Activated T-helper 1 cell treated with anti-CD3 and anti-CD28 coated beads, Interleukin-12 subunit alpha, Interleukin-12 subunit beta, Interleukin-2, Interleukin-4 antibody, amounts not matched to agents 30 ng/mL and 10 ng/mL and 1 ng/mL, durations not matched to agents 14 hours and 24 hours and 36 hours (primary cell): ENCODE measurements at regions not wholly inside any gene's neighbourhood (a gene's known extent, or its start where the extent isn't known, plus 50 kb on each side); places are given as distances from the start of the nearest gene placed in this dataset.

Experiments used
- DNase-seq: peaks from one replicate; pipeline ENCODE4 v3.0.0; 2021; ENCODE audit warnings: low spot score
- H3K27ac Mint-ChIP-seq: one replicate; pipeline ENCODE4 v1.8.0; 2021; ENCODE audit warnings: mild to moderate bottlenecking, mixed read lengths
- H3K27me3 Mint-ChIP-seq: one replicate; pipeline ENCODE4 v1.8.0; 2022; ENCODE audit warnings: mild to moderate bottlenecking, moderate library complexity, mixed read lengths; ENCODE audit not compliant: insufficient read depth
- H3K36me3 Mint-ChIP-seq: one replicate; pipeline ENCODE4 v1.8.0; 2021; ENCODE audit warnings: low read depth, mixed read lengths
- H3K4me1 Mint-ChIP-seq: one replicate; pipeline ENCODE4 v1.8.0; 2021; ENCODE audit warnings: low read depth, mixed read lengths
- H3K4me3 Mint-ChIP-seq: one replicate; pipeline ENCODE4 v1.8.0; 2021; ENCODE audit warnings: mild to moderate bottlenecking, moderate library complexity, mixed read lengths
- H3K9me3 Mint-ChIP-seq: one replicate; pipeline ENCODE4 v1.8.0; 2021; ENCODE audit warnings: mixed read lengths
- intact Hi-C: fragments of 100-400 bp; cut with micrococcal nuclease; formaldehyde crosslinking; loops from one replicate; pipeline ENCODE4 v1.15.1; 2024

DNA sequence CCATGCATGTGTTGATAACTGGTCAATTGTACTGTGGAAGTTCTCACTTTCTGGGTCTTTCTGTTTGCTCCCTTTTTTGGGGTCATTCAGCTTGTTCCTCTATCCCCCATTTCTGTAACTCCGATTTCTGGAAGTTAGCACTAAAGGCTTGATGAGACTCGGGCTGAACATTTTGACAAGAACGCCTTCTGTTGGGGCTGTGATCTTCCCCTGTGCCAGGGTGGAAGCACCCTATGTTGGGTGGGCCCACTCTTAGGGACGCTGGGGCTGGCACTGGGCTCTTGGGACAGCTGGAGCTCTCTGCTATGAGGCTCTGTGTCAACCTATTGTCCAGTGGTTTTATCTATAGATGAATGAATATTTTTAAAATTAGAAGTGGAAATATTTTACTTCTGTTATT lies 60.1 kb upstream of the FRMD1 start:
- Mint-ChIP-seq H3K36me3 (no peaks in the 10 kb centered on the region), H3K4me3 (no peak overlapping the region), H3K4me1 (no peaks in the 10 kb centered on the region), H3K27me3 (peaks cover 18% of the 10 kb centered on the region), H3K27ac (no peak overlapping the region), H3K9me3 (no peaks in the 10 kb centered on the region)
- no peak for DNase-seq
- intact Hi-C loops: no loop called here

DNA sequence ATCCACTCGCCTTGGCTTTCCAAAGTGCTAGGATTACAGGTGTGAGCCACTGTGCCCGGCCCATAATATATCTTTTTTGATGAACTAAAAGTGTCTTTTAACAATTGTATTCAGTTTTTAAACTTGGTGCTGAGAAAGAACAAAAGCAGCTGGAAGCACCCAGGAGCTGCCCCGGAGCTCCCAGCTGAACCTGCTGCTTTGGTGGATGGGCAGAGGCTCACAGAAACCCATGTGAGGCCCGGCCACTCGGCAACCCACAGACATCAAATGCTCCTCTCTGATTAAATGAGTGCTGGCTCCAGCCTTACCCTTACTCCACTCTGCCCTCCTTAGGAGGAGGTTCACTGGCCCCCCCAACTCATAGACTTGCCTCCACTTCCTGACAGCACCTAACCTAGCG lies 59.4 kb upstream of the FRMD1 start:
- intact Hi-C loops: no loop called here
- H3K4me3 Mint-ChIP-seq: no peak overlapping the region
- no peak overlapping the region for H3K27ac Mint-ChIP-seq
- no peaks in the 10 kb centered on the region for H3K9me3 Mint-ChIP-seq
- no peaks in the 10 kb centered on the region for H3K36me3 Mint-ChIP-seq
- H3K4me1 Mint-ChIP-seq: no peaks in the 10 kb centered on the region
- peaks cover 13% of the 10 kb centered on the region for H3K27me3 Mint-ChIP-seq
- no peak for DNase-seq

DNA sequence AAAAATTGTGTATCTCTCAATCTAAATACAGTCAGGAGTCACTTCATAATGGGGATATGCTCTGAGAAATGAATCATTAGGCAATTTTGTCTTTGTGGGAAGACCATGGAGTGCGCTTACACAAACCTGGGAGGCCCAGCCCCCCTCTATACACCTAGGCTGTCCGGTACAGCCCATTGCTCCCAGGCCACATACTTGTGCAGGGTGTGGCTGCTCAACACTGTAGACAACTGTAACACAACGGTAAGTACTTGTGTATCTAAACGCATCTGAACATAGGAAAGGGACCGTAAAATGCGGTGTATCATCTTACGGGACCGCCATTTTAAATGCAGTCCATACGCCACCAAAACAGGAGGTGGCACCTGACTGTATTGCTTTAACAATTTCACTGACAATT lies 58.0 kb upstream of the FRMD1 start:
- no peaks in the 10 kb centered on the region for H3K4me1 Mint-ChIP-seq
- H3K27ac Mint-ChIP-seq: no peak overlapping the region
- intact Hi-C loops: no loop called here
- H3K27me3 Mint-ChIP-seq: peaks cover 7% of the 10 kb centered on the region
- no peak for DNase-seq
- H3K4me3 Mint-ChIP-seq: no peak overlapping the region
- H3K36me3 Mint-ChIP-seq: no peaks in the 10 kb centered on the region
- H3K9me3 Mint-ChIP-seq: no peaks in the 10 kb centered on the region

DNA sequence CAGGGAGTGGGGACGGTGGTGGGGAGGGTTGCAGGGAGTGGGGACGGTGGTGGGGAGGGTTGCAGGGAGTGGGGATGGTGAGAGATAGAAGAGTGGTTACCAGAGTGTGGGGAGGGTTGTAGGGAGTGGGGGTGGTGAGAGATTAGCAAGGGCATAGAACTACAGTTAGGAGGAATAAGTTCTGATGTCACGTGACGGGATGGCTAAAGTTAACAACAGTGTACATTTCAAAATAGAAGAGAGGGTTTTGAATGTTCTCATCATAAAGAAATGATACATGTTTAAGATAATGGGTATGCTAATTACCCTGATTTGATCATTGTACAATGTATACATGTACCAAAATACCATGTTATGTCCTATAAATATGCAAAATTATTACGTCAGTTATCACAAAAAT lies 57.6 kb upstream of the FRMD1 start:
- no peak overlapping the region for H3K27ac Mint-ChIP-seq

DNA sequence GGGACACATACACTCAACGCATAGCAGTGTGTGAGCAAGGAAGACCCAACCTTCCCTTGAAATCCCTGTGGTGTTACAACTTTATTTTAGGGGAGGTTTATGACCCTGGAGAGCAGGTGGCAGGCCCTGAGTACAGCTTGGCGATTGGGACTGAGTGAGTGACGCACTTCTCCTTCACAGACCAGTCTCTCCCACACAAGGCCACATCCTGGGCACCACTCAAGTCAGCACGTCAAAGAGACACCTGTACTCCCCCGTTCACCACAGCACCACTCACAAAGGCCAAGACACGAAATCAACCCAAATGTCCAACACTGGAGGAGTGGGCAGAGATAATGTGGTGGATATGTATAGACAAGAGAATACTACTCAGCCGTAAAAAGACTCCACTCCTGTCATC lies 57.0 kb upstream of the FRMD1 start:
- Mint-ChIP-seq H3K27ac (no peak overlapping the region), H3K4me1 (no peaks in the 10 kb centered on the region), H3K27me3 (peaks cover 2% of the 10 kb centered on the region), H3K9me3 (no peaks in the 10 kb centered on the region), H3K36me3 (no peaks in the 10 kb centered on the region), H3K4me3 (no peak overlapping the region)
- DNase-seq: no peak
- intact Hi-C loops: no loop called here

More for the DNA sequence above, 57.6 kb upstream of the FRMD1 start:
- intact Hi-C loops: no loop called here
- Mint-ChIP-seq H3K9me3 (no peaks in the 10 kb centered on the region), H3K27me3 (peaks cover 3% of the 10 kb centered on the region), H3K36me3 (no peaks in the 10 kb centered on the region), H3K4me3 (no peak overlapping the region), H3K4me1 (no peaks in the 10 kb centered on the region)
- no peak for DNase-seq

DNA sequence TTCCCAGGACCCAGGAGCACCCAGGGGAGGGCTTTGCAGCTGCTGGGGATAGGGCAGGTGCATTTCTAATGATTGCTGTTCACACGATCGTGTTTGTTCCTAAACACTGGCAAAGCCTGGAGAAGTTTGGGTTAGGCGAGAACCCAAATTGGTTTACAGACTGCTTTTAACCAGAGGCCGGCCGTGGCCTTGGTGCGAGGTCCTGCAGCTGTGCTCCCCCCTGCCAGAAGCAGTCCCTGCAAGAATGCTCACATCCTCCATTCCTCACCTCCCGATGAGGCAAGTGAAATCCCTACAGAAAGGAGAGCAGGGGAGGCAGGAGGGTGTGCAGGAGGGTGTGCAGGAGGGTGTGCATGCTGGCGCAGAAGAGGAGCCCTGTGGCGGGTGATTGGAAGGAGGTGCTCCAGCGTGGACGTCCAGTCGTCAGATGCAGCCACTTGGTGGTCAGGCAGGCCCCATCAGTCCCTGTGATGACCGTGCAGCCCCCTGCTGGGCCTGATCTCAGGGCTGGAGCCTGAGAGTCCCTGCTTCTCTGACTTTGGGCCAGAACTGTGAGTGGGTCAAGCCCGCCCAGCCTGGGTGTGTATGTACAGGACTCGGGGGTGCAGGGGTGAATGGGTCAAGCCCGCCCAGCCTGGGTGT lies 55.7 kb upstream of the FRMD1 start:
- intact Hi-C loops: no loop called here
- DNase-seq: no peak
- no peaks in the 10 kb centered on the region for H3K9me3 Mint-ChIP-seq
- H3K36me3 Mint-ChIP-seq: no peaks in the 10 kb centered on the region
- no peak overlapping the region for H3K27ac Mint-ChIP-seq
- H3K27me3 Mint-ChIP-seq: no peaks in the 10 kb centered on the region
- H3K4me3 Mint-ChIP-seq: no peak overlapping the region
- no peaks in the 10 kb centered on the region for H3K4me1 Mint-ChIP-seq

DNA sequence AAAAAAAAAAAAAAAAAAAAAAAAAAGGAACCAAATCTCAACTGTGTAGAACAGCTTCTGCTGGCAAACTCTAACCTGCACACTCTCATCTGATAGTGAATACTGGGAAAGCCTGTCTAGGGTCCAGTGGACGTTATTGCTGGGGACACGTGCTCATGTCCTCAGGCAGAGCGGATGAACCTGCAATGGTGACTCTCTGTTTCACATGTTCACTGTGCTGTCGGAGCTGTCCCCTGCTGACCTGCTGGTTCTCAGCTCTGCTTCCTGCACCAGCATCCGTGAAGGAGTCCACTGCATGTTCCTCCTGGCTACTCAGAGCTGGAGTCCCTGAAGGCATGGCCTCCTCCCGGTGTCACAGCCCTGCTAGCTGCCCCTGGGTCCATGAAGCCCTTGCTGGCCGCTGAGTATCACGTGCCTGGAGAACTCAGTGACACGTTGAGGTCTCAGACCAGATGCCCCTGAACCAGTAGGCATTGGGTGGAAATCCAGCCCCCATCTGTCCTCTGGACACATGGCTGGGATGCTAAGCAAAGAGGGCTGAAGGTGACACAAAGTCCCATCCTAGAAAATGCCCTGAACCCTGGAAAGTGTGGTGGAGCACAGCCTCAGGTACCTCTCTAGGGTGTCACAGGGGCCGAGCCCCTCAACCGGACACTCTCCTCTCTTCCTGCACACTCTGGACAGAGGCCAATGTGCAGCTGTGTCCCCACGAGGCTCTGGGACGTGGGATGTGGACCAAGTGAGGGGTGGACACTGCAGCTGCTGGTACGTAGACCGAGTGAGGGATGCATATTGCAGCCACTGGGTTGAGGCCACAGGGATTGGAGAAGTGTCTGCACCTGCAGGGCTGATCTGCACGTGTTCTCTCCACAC lies 54.9 kb upstream of the FRMD1 start:
- no peak for DNase-seq
- no peak overlapping the region for H3K4me3 Mint-ChIP-seq
- intact Hi-C loops: no loop called here
- no peaks in the 10 kb centered on the region for H3K4me1 Mint-ChIP-seq
- H3K9me3 Mint-ChIP-seq: no peaks in the 10 kb centered on the region
- no peak overlapping the region for H3K27ac Mint-ChIP-seq
- no peaks in the 10 kb centered on the region for H3K36me3 Mint-ChIP-seq
- H3K27me3 Mint-ChIP-seq: no peaks in the 10 kb centered on the region

DNA sequence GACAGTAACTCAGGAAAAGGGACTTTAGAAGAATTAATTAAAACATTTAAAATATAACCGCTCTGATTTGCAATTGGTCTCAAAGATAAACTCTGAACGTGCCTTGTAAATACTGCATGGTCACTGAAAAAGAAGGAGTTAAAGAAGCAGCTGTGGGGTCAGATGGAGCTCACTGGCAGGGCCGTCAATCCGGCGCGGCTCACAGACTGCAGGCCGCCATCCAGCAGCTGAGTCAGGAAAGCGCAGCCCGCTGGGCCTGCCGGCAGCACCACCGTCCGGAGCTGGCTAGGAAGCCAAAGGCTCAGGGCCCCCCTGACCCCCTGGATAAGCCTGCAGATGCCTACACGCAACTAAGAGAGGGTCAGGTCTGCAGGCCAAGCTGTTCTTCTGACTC lies 54.2 kb upstream of the FRMD1 start:
- Mint-ChIP-seq H3K27ac (no peak overlapping the region), H3K9me3 (no peaks in the 10 kb centered on the region), H3K4me1 (no peaks in the 10 kb centered on the region), H3K4me3 (no peak overlapping the region), H3K27me3 (no peaks in the 10 kb centered on the region), H3K36me3 (no peaks in the 10 kb centered on the region)
- DNase-seq: no peak
- intact Hi-C loops: no loop called here

DNA sequence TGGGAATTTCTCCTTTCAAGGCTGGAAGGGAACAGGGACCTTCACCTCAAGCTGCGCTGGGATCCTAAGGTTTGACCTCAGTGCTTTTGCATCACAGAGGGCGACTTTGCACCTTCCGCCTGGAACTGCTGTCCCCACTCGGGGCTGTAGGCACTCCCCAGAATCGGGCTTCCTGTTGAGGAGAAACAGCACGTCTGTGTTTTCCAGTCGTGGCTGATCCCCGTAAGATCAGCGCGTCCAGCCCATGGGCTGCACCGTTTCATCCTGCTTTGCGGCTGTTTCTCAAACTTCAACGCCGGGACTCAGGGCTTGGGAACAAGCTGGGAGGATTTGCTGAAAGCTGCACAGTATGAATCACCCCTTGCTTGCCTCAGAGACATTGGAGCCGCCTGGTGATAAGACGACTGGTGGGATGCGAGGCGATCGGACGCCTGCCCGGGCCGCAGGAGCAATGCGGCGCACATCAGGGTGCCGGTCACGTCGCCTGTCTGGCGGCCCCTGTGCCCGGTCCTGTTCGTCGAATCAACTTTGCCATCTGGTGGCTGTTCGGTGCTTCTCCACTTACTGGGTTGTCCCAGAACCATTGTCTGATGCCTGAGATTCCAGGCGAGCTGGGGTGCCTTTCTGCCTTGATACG lies 53.6 kb upstream of the FRMD1 start:
- Mint-ChIP-seq H3K9me3 (no peaks in the 10 kb centered on the region), H3K27ac (no peak overlapping the region), H3K27me3 (no peaks in the 10 kb centered on the region), H3K4me1 (no peaks in the 10 kb centered on the region), H3K4me3 (no peak overlapping the region), H3K36me3 (no peaks in the 10 kb centered on the region)
- no peak for DNase-seq
- intact Hi-C loops: no loop called here

DNA sequence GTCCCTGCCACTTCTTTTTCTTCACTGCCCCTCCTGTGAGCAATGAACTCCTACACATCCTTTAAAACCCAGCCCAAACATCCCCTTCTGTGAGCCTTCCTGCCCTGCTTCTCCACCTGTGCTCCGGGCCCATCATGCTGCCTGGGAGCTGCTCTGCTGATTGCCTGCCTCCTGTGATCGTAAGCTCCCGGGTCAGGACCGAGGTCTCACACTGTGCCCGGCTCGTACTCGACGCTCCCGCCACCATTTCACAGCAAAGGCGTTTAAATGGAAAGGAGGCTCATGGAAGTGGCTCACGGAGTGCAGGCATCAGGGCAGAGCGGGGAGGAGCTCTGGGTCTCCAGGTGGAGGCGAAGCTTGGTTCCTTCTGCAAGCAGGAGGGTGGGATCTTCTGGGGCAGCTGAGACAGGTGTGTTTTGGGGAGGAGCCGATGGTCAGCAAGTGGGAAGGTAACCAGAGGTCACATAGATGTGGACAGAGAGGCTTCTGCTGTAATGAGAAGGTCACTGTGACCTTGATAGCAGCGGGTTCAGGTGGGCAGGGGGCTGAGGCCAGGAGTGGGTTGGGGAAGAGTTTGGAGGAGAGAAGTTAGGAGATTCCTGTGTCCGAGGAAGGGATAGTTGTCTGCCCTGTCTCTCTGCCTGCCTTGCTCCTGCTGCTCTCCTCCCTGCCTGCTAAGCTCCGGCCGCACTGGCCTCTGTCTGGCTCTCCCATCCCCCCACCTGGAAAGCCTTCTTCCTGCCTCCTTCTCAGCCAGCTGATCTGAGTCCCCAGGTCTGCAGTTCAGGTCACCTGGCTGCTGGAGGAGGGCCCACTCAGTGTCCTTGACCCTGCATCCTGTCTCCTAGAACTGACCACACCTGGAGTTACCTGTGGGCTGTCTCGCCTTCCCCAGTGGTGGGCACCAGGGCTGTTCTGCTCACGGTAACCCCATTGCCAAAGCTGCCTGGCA lies 52.7 kb upstream of the FRMD1 start:
- intact Hi-C loops: no loop called here
- no peak for DNase-seq
- no peaks in the 10 kb centered on the region for H3K9me3 Mint-ChIP-seq
- no peak overlapping the region for H3K27ac Mint-ChIP-seq
- H3K4me1 Mint-ChIP-seq: no peaks in the 10 kb centered on the region
- no peak overlapping the region for H3K4me3 Mint-ChIP-seq
- H3K27me3 Mint-ChIP-seq: no peaks in the 10 kb centered on the region
- no peaks in the 10 kb centered on the region for H3K36me3 Mint-ChIP-seq

DNA sequence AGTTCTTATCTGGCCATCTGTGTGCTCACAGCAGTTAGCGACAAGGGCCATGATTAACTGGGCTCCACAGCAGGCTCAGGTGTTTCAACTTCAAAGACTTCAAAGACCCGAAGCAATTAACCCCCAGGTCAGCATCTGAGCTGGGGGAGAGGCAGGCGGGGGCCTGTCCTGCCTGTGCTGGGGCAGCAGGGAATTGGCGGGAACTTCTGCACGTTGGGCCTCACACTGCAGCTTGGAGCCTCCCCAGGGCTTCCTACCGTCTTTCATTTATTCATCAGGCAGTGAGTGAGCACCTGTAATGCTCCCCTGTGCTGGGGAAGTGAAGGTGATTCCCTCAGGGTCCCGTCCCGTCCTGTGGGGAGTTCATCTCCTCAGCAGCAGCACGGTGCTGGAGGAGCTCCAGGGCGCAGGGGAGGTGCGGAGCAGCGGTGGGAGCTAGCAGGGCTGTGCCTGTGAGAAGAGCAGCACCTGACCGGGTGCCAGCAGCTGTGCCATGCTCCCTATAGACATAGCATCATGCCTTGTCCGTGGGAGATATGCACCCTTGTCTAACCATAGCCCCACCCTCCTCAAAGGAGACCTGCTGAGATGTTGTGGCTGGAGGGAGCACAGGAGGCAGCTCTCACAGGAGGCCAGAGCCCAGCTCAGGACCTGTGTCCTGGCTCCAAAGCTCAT lies 51.8 kb upstream of the FRMD1 start:
- H3K4me1 Mint-ChIP-seq: no peaks in the 10 kb centered on the region

DNA sequence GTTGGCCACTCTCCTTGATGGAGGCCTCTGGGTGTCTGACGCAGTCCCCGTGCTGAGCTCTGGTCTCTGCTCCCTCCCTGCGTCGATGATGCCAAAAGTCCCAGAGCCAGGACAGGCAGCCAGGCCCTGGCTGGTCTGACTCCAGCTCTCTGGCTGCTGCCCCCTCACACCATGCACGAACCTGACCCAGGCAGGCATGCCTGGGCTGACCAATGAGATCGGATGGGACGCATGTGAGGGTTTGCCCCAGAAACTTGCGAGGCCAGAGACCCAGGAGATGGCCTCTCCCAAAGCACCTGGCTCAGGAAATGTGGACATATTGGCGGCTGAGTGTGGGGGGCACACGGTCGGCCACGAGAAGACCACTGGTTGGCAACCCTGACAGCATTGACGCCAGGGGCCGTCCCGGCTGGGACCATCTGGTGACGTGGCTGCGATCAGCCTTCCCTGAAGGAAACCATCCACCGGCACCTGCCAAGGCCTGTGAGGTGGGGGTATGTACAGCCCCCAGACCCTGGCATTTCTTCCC lies 51.2 kb upstream of the FRMD1 start:
- Mint-ChIP-seq H3K27ac (no peak overlapping the region), H3K36me3 (no peaks in the 10 kb centered on the region), H3K27me3 (no peaks in the 10 kb centered on the region), H3K9me3 (no peaks in the 10 kb centered on the region), H3K4me1 (no peaks in the 10 kb centered on the region), H3K4me3 (no peak overlapping the region)
- DNase-seq: no peak
- intact Hi-C loops: no loop called here

More for the DNA sequence above, 51.8 kb upstream of the FRMD1 start:
- intact Hi-C loops: no loop called here
- Mint-ChIP-seq H3K36me3 (no peaks in the 10 kb centered on the region), H3K27ac (no peak overlapping the region), H3K4me3 (no peak overlapping the region), H3K9me3 (no peaks in the 10 kb centered on the region), H3K27me3 (no peaks in the 10 kb centered on the region)
- DNase-seq: no peak
